ENCODE measurements at regions not wholly inside any gene's neighbourhood (a gene's known extent, or its start where the extent isn't known, plus 50 kb on each side); places are given as distances from the start of the nearest gene placed in this dataset.

DNA sequence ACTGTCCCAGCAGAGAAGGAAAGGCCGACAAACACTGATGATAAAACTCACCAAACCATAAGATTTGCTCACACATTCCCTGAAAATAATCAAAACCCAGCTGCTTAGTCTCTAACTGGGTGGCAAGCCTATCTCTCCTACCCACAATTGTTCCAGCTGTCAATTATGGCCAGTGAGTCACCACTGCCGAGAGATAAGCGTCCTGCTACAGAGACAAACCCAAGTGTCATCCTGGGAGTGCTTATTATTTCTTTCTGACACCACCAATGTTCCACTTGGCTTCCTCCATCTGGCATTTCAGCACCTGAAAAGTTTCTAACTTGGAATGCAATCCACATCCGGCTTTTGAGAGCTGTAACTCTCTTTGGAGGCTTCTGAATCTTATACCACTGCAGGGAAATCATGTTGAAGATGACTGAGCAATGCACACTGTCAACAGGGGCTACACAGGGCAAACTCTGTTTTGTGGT is 51.5 kb upstream of the VAV3 start:
- TF ChIP-seq, protein P1, sequence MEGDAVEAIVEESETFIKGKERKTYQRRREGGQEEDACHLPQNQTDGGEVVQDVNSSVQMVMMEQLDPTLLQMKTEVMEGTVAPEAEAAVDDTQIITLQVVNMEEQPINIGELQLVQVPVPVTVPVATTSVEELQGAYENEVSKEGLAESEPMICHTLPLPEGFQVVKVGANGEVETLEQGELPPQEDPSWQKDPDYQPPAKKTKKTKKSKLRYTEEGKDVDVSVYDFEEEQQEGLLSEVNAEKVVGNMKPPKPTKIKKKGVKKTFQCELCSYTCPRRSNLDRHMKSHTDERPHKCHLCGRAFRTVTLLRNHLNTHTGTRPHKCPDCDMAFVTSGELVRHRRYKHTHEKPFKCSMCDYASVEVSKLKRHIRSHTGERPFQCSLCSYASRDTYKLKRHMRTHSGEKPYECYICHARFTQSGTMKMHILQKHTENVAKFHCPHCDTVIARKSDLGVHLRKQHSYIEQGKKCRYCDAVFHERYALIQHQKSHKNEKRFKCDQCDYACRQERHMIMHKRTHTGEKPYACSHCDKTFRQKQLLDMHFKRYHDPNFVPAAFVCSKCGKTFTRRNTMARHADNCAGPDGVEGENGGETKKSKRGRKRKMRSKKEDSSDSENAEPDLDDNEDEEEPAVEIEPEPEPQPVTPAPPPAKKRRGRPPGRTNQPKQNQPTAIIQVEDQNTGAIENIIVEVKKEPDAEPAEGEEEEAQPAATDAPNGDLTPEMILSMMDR (IDR thresholded peaks at IDR 0.05): no peak
- TF ChIP-seq POLR2A (IDR thresholded peaks at IDR 0.05): no peak

Data from thyroid gland (tissue), 4 donors.